ENCODE measurements at regions not wholly inside any gene's neighbourhood (a gene's known extent, or its start where the extent isn't known, plus 50 kb on each side); places are given as distances from the start of the nearest gene placed in this dataset.

GRCh38 chr4:54496412-54496811 lies 161.3 kb upstream of the KIT start:
- no peak for DNase-seq

GRCh38 chr4:54497947-54498346 lies 159.8 kb upstream of the KIT start:
- no peak for DNase-seq

- DNase-seq, result no peak
Observed at GRCh38 chr4:54498661-54499111, 159.1 kb upstream of the KIT start.

- no peak for DNase-seq
Observed at GRCh38 chr4:54499308-54500074, 158.3 kb upstream of the KIT start.

GRCh38 chr4:54505362-54505761 lies 152.4 kb upstream of the KIT start:
- DNase-seq, result no peak

GRCh38 chr4:54505996-54506395 lies 151.8 kb upstream of the KIT start:
- no peak for DNase-seq

GRCh38 chr4:54509057-54509456 lies 148.7 kb upstream of the KIT start:
- DNase-seq, result no peak

GRCh38 chr4:54513204-54513603 lies 144.6 kb upstream of the KIT start:
- DNase-seq, result no peak

- DNase-seq, result no peak
Observed at GRCh38 chr4:54513741-54514140, 144.0 kb upstream of the KIT start.

- DNase-seq, result no peak
Observed at GRCh38 chr4:54516556-54517215, 141.1 kb upstream of the KIT start.

- no peak for DNase-seq
Observed at GRCh38 chr4:54517781-54518444, 139.8 kb upstream of the KIT start.

- no peak for DNase-seq
Observed at GRCh38 chr4:54525602-54526001, 132.2 kb upstream of the KIT start.

- no peak for DNase-seq
Observed at GRCh38 chr4:54526560-54526959, 131.2 kb upstream of the KIT start.

GRCh38 chr4:54527532-54527931 lies 130.2 kb upstream of the KIT start:
- no peak for DNase-seq

GRCh38 chr4:54539500-54540029 lies 118.2 kb upstream of the KIT start:
- peak; percentile 17 for DNase-seq

- no peak for DNase-seq
Observed at GRCh38 chr4:54540931-54541330, 116.8 kb upstream of the KIT start.

- DNase-seq, result no peak
Observed at GRCh38 chr4:54541426-54542118, 116.2 kb upstream of the KIT start.

GRCh38 chr4:54542119-54542438 lies 115.7 kb upstream of the KIT start:
- DNase-seq, result no peak

GRCh38 chr4:54542540-54543041 lies 115.2 kb upstream of the KIT start:
- DNase-seq, result no peak

- DNase-seq, result no peak
Observed at GRCh38 chr4:54543088-54543795, 114.5 kb upstream of the KIT start.

GRCh38 chr4:54545663-54546424 lies 111.9 kb upstream of the KIT start:
- DNase-seq, result no peak
